Gastroesophageal sphincter (tissue), 4 donors: ENCODE measurements at regions not wholly inside any gene's neighbourhood (a gene's known extent, or its start where the extent isn't known, plus 50 kb on each side); places are given as distances from the start of the nearest gene placed in this dataset.
"Not testable (repeated sequence)": the region's sequence is repeated elsewhere in the genome, so short reads cannot be mapped to it uniquely, and the experiment has no call there.

ENCODE experiments used
- ATAC-seq: fragments of 150-250 bp; one replicate; pipeline ENCODE4 v1.9.1; 2016; ENCODE audit warnings: mild to moderate bottlenecking, moderate library complexity
- H3K27ac ChIP-seq, 4 donors: fragments of 200-600 bp; sonication (generic) in 3 of 4; 1 replicate in 3 of 4; 2 replicates in 1 of 4; pipeline ENCODE4 v1.5.1; 2016 to 2019
- H3K27me3 ChIP-seq: fragments of 200-600 bp; sonication (generic); one replicate; pipeline ENCODE4 v1.5.1; 2019
- H3K36me3 ChIP-seq, 2 donors: fragments of 200-600 bp; sonication (generic); one replicate each; pipeline ENCODE4 v1.5.1; 2019; ENCODE audit warnings: control low read depth in 1 of 2
- H3K4me1 ChIP-seq, 3 donors: fragments of 200-600 bp; sonication (generic); 1 replicate in 2 of 3; 2 replicates in 1 of 3; pipeline ENCODE4 v1.5.1; 2016 to 2019; ENCODE audit warnings: control low read depth in 2 of 3
- H3K4me3 ChIP-seq, 2 donors: fragments of 200-600 bp; sonication (generic); one replicate each; pipeline ENCODE4 v1.5.1; 2019; ENCODE audit warnings: mild to moderate bottlenecking in 1 of 2, moderate library complexity in 1 of 2
- H3K9me3 ChIP-seq, 3 donors: fragments of 200-600 bp; sonication (generic); one replicate each; pipeline ENCODE4 v1.5.1; 2017 to 2019; ENCODE audit warnings: control low read depth in 2 of 3
- CTCF ChIP-seq, 4 experiments: fragments of 200-600 bp in 2 of 4; fragments of 450-650 bp in 2 of 4; sonication (generic) in 1 of 4; IDR thresholded peaks; one replicate each; pipeline ENCODE4 v1.5.1; 2017 to 2019; ENCODE audit warnings: antibody characterized with exemption in 4 of 4, mild to moderate bottlenecking in 2 of 4, moderate library complexity in 2 of 4
- EP300 ChIP-seq: sonication (generic); formaldehyde crosslinking; IDR thresholded peaks from one replicate; pipeline ENCODE4 v1.6.1; 2017; ENCODE audit warnings: antibody characterized with exemption, mild to moderate bottlenecking
- POLR2A ChIP-seq, 2 donors: fragments of 450-650 bp; IDR thresholded peaks; one replicate each; pipeline ENCODE4 v1.6.1; 2017; ENCODE audit warnings: antibody characterized with exemption in 2 of 2, mild to moderate bottlenecking in 2 of 2, moderate library complexity in 1 of 2
- POLR2AphosphoS5 ChIP-seq: sonication (generic); formaldehyde crosslinking; IDR thresholded peaks from one replicate; pipeline ENCODE4 v1.6.1; 2017; ENCODE audit warnings: antibody characterized with exemption
- WGBS, 2 donors: methylation state at CpG; one replicate each; pipeline ENCODE4 v1.1.5; 2018; ENCODE audit warnings: low coverage in 1 of 2; 5-methylcytosine and 5-hydroxymethylcytosine counted together

- Histone ChIP-seq H3K36me3 (no peaks in the 10 kb centered on the region), H3K9me3 (no peaks in the 10 kb centered on the region), H3K27me3 (peaks cover 20% of the 10 kb centered on the region), H3K4me3 (no peak overlapping the region), H3K4me1 (no peaks in the 10 kb centered on the region), H3K27ac (no peak overlapping the region)
- TF ChIP-seq POLR2AphosphoS5 (no peak), POLR2A (IDR thresholded peaks at IDR 0.05) (no peak), CTCF (IDR thresholded peaks at IDR 0.05) (no peak), EP300 (no peak)
- WGBS, 2 donors = 87% methylated on average over 3 to 5 of the region's 7 CpGs
- ATAC-seq = no peak
These were observed 199.9 kb downstream of the CWF19L2 start for GRCh38 chr11:107257710-107258109.

GRCh38 chr11:107253661-107254060 is 204.0 kb downstream of the CWF19L2 start:
- H3K27me3 ChIP-seq = peaks cover 20% of the 10 kb centered on the region
- not testable (repeated sequence) for H3K4me3 ChIP-seq, ATAC-seq, H3K36me3 ChIP-seq, H3K9me3 ChIP-seq, H3K4me1 ChIP-seq, H3K27ac ChIP-seq
- 79 to 80% methylated on average over 8 of the region's 8 CpGs for WGBS, 2 donors

- no peak for ATAC-seq
- H3K36me3 ChIP-seq = no peaks in the 10 kb centered on the region
- no peak overlapping the region for H3K4me3 ChIP-seq
- no peak overlapping the region for H3K27ac ChIP-seq
- no peaks in the 10 kb centered on the region for H3K4me1 ChIP-seq
- H3K27me3 ChIP-seq = peaks cover 20% of the 10 kb centered on the region
- H3K9me3 ChIP-seq = no peaks in the 10 kb centered on the region
- 74 to 96% methylated on average over 4 to 8 of the region's 8 CpGs for WGBS, 2 donors
- TF ChIP-seq CTCF (IDR thresholded peaks at IDR 0.05) (no peak), POLR2AphosphoS5 (no peak), POLR2A (IDR thresholded peaks at IDR 0.05) (no peak), EP300 (no peak)
These were observed 205.0 kb downstream of the CWF19L2 start for GRCh38 chr11:107252429-107253161.

GRCh38 chr11:107251298-107251697 is 206.3 kb downstream of the CWF19L2 start:
- no peak for TF ChIP-seq CTCF (IDR thresholded peaks at IDR 0.05)
- no peak for TF ChIP-seq POLR2AphosphoS5
- no peak for TF ChIP-seq EP300
- TF ChIP-seq POLR2A (IDR thresholded peaks at IDR 0.05) = no peak
- WGBS, 2 donors = 80 to 92% methylated on average over 2 to 4 of the region's 4 CpGs
- ATAC-seq = no peak

GRCh38 chr11:107250017-107250416 is 207.6 kb downstream of the CWF19L2 start:
- Histone ChIP-seq H3K27ac (no peak overlapping the region), H3K4me3 (no peak overlapping the region), H3K27me3 (peaks cover 6% of the 10 kb centered on the region), H3K36me3 (no peaks in the 10 kb centered on the region), H3K4me1 (no peaks in the 10 kb centered on the region), H3K9me3 (no peaks in the 10 kb centered on the region)
- TF ChIP-seq POLR2A (IDR thresholded peaks at IDR 0.05) (no peak), CTCF (IDR thresholded peaks at IDR 0.05) (no peak), POLR2AphosphoS5 (no peak), EP300 (no peak)
- WGBS, 2 donors = 63 to 100% methylated on average over 1 of the region's 3 CpGs
- no peak for ATAC-seq

More at GRCh38 chr11:107251298-107251697, 206.3 kb downstream of the CWF19L2 start:
- Histone ChIP-seq H3K9me3 (no peaks in the 10 kb centered on the region), H3K4me1 (no peaks in the 10 kb centered on the region), H3K4me3 (no peak overlapping the region), H3K36me3 (no peaks in the 10 kb centered on the region), H3K27me3 (peaks cover 14% of the 10 kb centered on the region), H3K27ac (no peak overlapping the region)
